ENCODE measurements at regions not wholly inside any gene's neighbourhood (a gene's known extent, or its start where the extent isn't known, plus 50 kb on each side); places are given as distances from the start of the nearest gene placed in this dataset.

GRCh38 chr9:7377489-7377888 lies 422.1 kb downstream of the DMAC1 start:
- TF ChIP-seq POLR2A (IDR thresholded peaks at IDR 0.05; ENCODE audit: low read depth, low read length) (no peak), POLR2AphosphoS5 (IDR thresholded peaks at IDR 0.05; ENCODE audit: low read depth, low read length) (no peak), TAF1 (IDR thresholded peaks at IDR 0.05; ENCODE audit: borderline replicate concordance, low read depth, low read length) (no peak)
- FAIRE-seq (no peak), DNase-seq (ENCODE audit: insufficient read length) (no peak)

GRCh38 chr9:7376833-7377232 lies 422.7 kb downstream of the DMAC1 start:
- TF ChIP-seq TAF1 (IDR thresholded peaks at IDR 0.05; ENCODE audit: borderline replicate concordance, low read depth, low read length) = no peak
- TF ChIP-seq POLR2A (IDR thresholded peaks at IDR 0.05; ENCODE audit: low read depth, low read length) = no peak
- no peak for TF ChIP-seq POLR2AphosphoS5 (IDR thresholded peaks at IDR 0.05; ENCODE audit: low read depth, low read length)
- DNase-seq (ENCODE audit: insufficient read length) (no peak), FAIRE-seq (no peak)

- no peak for DNase-seq (ENCODE audit: insufficient read length)
- FAIRE-seq = no peak
- TF ChIP-seq POLR2A (IDR thresholded peaks at IDR 0.05; ENCODE audit: low read depth, low read length) (no peak), TAF1 (IDR thresholded peaks at IDR 0.05; ENCODE audit: borderline replicate concordance, low read depth, low read length) (no peak), POLR2AphosphoS5 (IDR thresholded peaks at IDR 0.05; ENCODE audit: low read depth, low read length) (no peak)
Observed at GRCh38 chr9:7376213-7376612, 423.4 kb downstream of the DMAC1 start.

GRCh38 chr9:7375013-7375511 lies 424.5 kb downstream of the DMAC1 start:
- FAIRE-seq (no peak), DNase-seq (ENCODE audit: insufficient read length) (no peak)
- TF ChIP-seq POLR2A (IDR thresholded peaks at IDR 0.05; ENCODE audit: low read depth, low read length) = no peak
- no peak for TF ChIP-seq TAF1 (IDR thresholded peaks at IDR 0.05; ENCODE audit: borderline replicate concordance, low read depth, low read length)
- TF ChIP-seq POLR2AphosphoS5 (IDR thresholded peaks at IDR 0.05; ENCODE audit: low read depth, low read length) = no peak

- DNase-seq (ENCODE audit: insufficient read length) = no peak
Observed at GRCh38 chr9:7370988-7371387, 428.6 kb downstream of the DMAC1 start.

GRCh38 chr9:7370381-7370780 lies 429.2 kb downstream of the DMAC1 start:
- FAIRE-seq = no peak
- TF ChIP-seq POLR2A (IDR thresholded peaks at IDR 0.05; ENCODE audit: low read depth, low read length) (no peak), POLR2AphosphoS5 (IDR thresholded peaks at IDR 0.05; ENCODE audit: low read depth, low read length) (no peak), TAF1 (IDR thresholded peaks at IDR 0.05; ENCODE audit: borderline replicate concordance, low read depth, low read length) (no peak)
- no peak for DNase-seq (ENCODE audit: insufficient read length)

More at GRCh38 chr9:7370988-7371387, 428.6 kb downstream of the DMAC1 start:
- TF ChIP-seq POLR2AphosphoS5 (IDR thresholded peaks at IDR 0.05; ENCODE audit: low read depth, low read length) = no peak
- TF ChIP-seq POLR2A (IDR thresholded peaks at IDR 0.05; ENCODE audit: low read depth, low read length) = no peak
- TF ChIP-seq TAF1 (IDR thresholded peaks at IDR 0.05; ENCODE audit: borderline replicate concordance, low read depth, low read length) = no peak
- FAIRE-seq = no peak

GRCh38 chr9:7369384-7369821 lies 430.2 kb downstream of the DMAC1 start:
- DNase-seq (ENCODE audit: insufficient read length) = no peak
- TF ChIP-seq POLR2AphosphoS5 (IDR thresholded peaks at IDR 0.05; ENCODE audit: low read depth, low read length) (no peak), POLR2A (IDR thresholded peaks at IDR 0.05; ENCODE audit: low read depth, low read length) (no peak), TAF1 (IDR thresholded peaks at IDR 0.05; ENCODE audit: borderline replicate concordance, low read depth, low read length) (no peak)
- FAIRE-seq = no peak

GRCh38 chr9:7368410-7369292 lies 430.9 kb downstream of the DMAC1 start:
- TF ChIP-seq POLR2A (IDR thresholded peaks at IDR 0.05; ENCODE audit: low read depth, low read length) (no peak), TAF1 (IDR thresholded peaks at IDR 0.05; ENCODE audit: borderline replicate concordance, low read depth, low read length) (no peak), POLR2AphosphoS5 (IDR thresholded peaks at IDR 0.05; ENCODE audit: low read depth, low read length) (no peak)
- FAIRE-seq = no peak
- DNase-seq (ENCODE audit: insufficient read length) = no peak

GRCh38 chr9:7367726-7368125 lies 431.9 kb downstream of the DMAC1 start:
- DNase-seq (ENCODE audit: insufficient read length) (no peak), FAIRE-seq (no peak)
- TF ChIP-seq POLR2AphosphoS5 (IDR thresholded peaks at IDR 0.05; ENCODE audit: low read depth, low read length) (no peak), POLR2A (IDR thresholded peaks at IDR 0.05; ENCODE audit: low read depth, low read length) (no peak), TAF1 (IDR thresholded peaks at IDR 0.05; ENCODE audit: borderline replicate concordance, low read depth, low read length) (no peak)

- TF ChIP-seq POLR2AphosphoS5 (IDR thresholded peaks at IDR 0.05; ENCODE audit: low read depth, low read length) = no peak
- TF ChIP-seq TAF1 (IDR thresholded peaks at IDR 0.05; ENCODE audit: borderline replicate concordance, low read depth, low read length) = no peak
- no peak for TF ChIP-seq POLR2A (IDR thresholded peaks at IDR 0.05; ENCODE audit: low read depth, low read length)
- FAIRE-seq (no peak), DNase-seq (ENCODE audit: insufficient read length) (no peak)
Observed at GRCh38 chr9:7366121-7366520, 433.5 kb downstream of the DMAC1 start.

- TF ChIP-seq POLR2A (IDR thresholded peaks at IDR 0.05; ENCODE audit: low read depth, low read length) (no peak), POLR2AphosphoS5 (IDR thresholded peaks at IDR 0.05; ENCODE audit: low read depth, low read length) (no peak), TAF1 (IDR thresholded peaks at IDR 0.05; ENCODE audit: borderline replicate concordance, low read depth, low read length) (no peak)
- FAIRE-seq (no peak), DNase-seq (ENCODE audit: insufficient read length) (no peak)
Observed at GRCh38 chr9:7363777-7364477, 435.7 kb downstream of the DMAC1 start.
